ENCODE measurements at regions not wholly inside any gene's neighbourhood (a gene's known extent, or its start where the extent isn't known, plus 50 kb on each side); places are given as distances from the start of the nearest gene placed in this dataset.

GRCh38 chr7:41006306-41006995 is 696.4 kb downstream of the INHBA start:
- Histone ChIP-seq H2BK5ac (ENCODE audit: insufficient read length, low read length) (no peak overlapping the region), H3K18ac (ENCODE audit: insufficient read length, low read depth, low read length) (no peak overlapping the region), H2AK5ac (ENCODE audit: insufficient read length, low read length) (no peak overlapping the region), H4K91ac (ENCODE audit: insufficient read length, low read depth, low read length) (no peak overlapping the region), H3K27ac (ENCODE audit: insufficient read length, low read depth, low read length) (no peak overlapping the region), H3K79me1 (ENCODE audit: insufficient read depth, low read depth, low read length, poor library complexity, severe bottlenecking) (no peaks in the 10 kb centered on the region), H2BK20ac (ENCODE audit: low read depth, low read length, poor library complexity, severe bottlenecking) (no peak overlapping the region), H3K23me2 (ENCODE audit: insufficient read length, low read depth, low read length, poor library complexity, severe bottlenecking) (no peaks in the 10 kb centered on the region), H2BK12ac (ENCODE audit: insufficient read length, low read depth, low read length) (no peak overlapping the region), H2BK120ac (ENCODE audit: low read depth, low read length, poor library complexity, severe bottlenecking) (no peak overlapping the region), H4K5ac (ENCODE audit: insufficient read length, low read depth, low read length) (no peak overlapping the region), H3K23ac (ENCODE audit: insufficient read length, low read depth, low read length) (no peak overlapping the region), H3K4me1 (ENCODE audit: insufficient read depth, low read length) (no peaks in the 10 kb centered on the region), H4K8ac (replicated peaks; ENCODE audit: insufficient read length, low read depth, low read length) (no peak overlapping the region), H3K4ac (ENCODE audit: low read depth, low read length) (no peak overlapping the region), H3K9me3 (ENCODE audit: control insufficient read depth, low read depth, low read length) (no peaks in the 10 kb centered on the region), H3K56ac (ENCODE audit: insufficient read length, low read depth, low read length) (no peak overlapping the region), H3K14ac (ENCODE audit: insufficient read depth, low read length) (no peak overlapping the region), H3T11ph (ENCODE audit: low read length) (no peak overlapping the region), H2BK15ac (ENCODE audit: low read depth, low read length) (no peak overlapping the region), H3K9ac (ENCODE audit: extremely low read depth, insufficient read length, low read length) (no peak overlapping the region), H4K20me1 (ENCODE audit: control insufficient read depth, insufficient read depth, insufficient read length) (no peaks in the 10 kb centered on the region), H3K4me2 (ENCODE audit: insufficient read depth, insufficient read length, low read length) (no peak overlapping the region), H2AFZ (ENCODE audit: low read length) (no peak overlapping the region), H3K79me2 (ENCODE audit: insufficient read depth, low read length) (no peaks in the 10 kb centered on the region), H3K27me3 (ENCODE audit: insufficient read depth, low read length) (no peaks in the 10 kb centered on the region)
- no CpG with 5 or more reads among the region's 2 CpGs for WGBS (ENCODE audit: extremely low coverage, insufficient read length, low lambda C conversion rate)
- Mint-ChIP-seq H3K27ac (no peak overlapping the region), H3K4me3 (no peak overlapping the region), H3K36me3 (ENCODE audit: insufficient read depth in 1 of 3, low read depth in 3 of 3) (no peaks in the 10 kb centered on the region), H3K27me3 (ENCODE audit: low read depth) (no peaks in the 10 kb centered on the region), H3K9me3 (no peaks in the 10 kb centered on the region), H3K4me1 (peaks cover 5 to 9% of the 10 kb centered on the region in 2 experiments)
- DNase-seq = no peak
- TF ChIP-seq CTCF (conservative IDR thresholded peaks at IDR 0.05) = no peak

All from H9 (cell line).